ENCODE measurements at regions not wholly inside any gene's neighbourhood (a gene's known extent, or its start where the extent isn't known, plus 50 kb on each side); places are given as distances from the start of the nearest gene placed in this dataset.
A peak's percentile ranks its signal among the peaks of the same experiment; 100 is the strongest.

GRCh38 chr17:34703533-34703932, 124.2 kb downstream of the TMEM132E start:
- H3K4me1 ChIP-seq = no peaks in the 10 kb centered on the region
- H3K36me3 ChIP-seq = no peaks in the 10 kb centered on the region
- H3K9me3 ChIP-seq = no peaks in the 10 kb centered on the region
- TF ChIP-seq POLR2A (IDR thresholded peaks at IDR 0.05) (no peak), CTCF (IDR thresholded peaks at IDR 0.05) (no peak), EP300 (IDR thresholded peaks at IDR 0.05) (no peak)
- no peak overlapping the region for H3K27ac ChIP-seq
- no peak overlapping the region for H3K4me3 ChIP-seq
- 14 to 26% methylated on average over 3 of the region's 3 CpGs for WGBS, 2 donors
- H3K27me3 ChIP-seq = no peaks in the 10 kb centered on the region
- DNase-seq (ENCODE audit: low spot score in 2 of 2) = peak in 1 of 2 donors; percentile 31

- DNase-seq (ENCODE audit: low spot score in 2 of 2) = no peak
- no peaks in the 10 kb centered on the region for H3K4me1 ChIP-seq
- 29 to 37% methylated on average over 4 of the region's 4 CpGs for WGBS, 2 donors
- TF ChIP-seq POLR2A (IDR thresholded peaks at IDR 0.05) = no peak
- no peak for TF ChIP-seq EP300 (IDR thresholded peaks at IDR 0.05)
- no peak for TF ChIP-seq CTCF (IDR thresholded peaks at IDR 0.05)
- no peaks in the 10 kb centered on the region for H3K27me3 ChIP-seq
- H3K36me3 ChIP-seq = no peaks in the 10 kb centered on the region
- no peaks in the 10 kb centered on the region for H3K9me3 ChIP-seq
- H3K4me3 ChIP-seq = no peak overlapping the region
- H3K27ac ChIP-seq = no peak overlapping the region
Observed at GRCh38 chr17:34699181-34699580, 119.8 kb downstream of the TMEM132E start.

GRCh38 chr17:34692920-34693319, 113.5 kb downstream of the TMEM132E start:
- no peak overlapping the region for H3K4me3 ChIP-seq
- H3K27me3 ChIP-seq = no peaks in the 10 kb centered on the region
- no peak overlapping the region for H3K27ac ChIP-seq
- no peaks in the 10 kb centered on the region for H3K4me1 ChIP-seq
- H3K9me3 ChIP-seq = peaks cover 0 to 22% (median 4%) of the 10 kb centered on the region in 4 donors
- no peak for TF ChIP-seq CTCF (IDR thresholded peaks at IDR 0.05)
- TF ChIP-seq EP300 (IDR thresholded peaks at IDR 0.05) = no peak
- TF ChIP-seq POLR2A (IDR thresholded peaks at IDR 0.05) = no peak
- no peaks in the 10 kb centered on the region for H3K36me3 ChIP-seq
- no peak for DNase-seq (ENCODE audit: low spot score in 2 of 2)
- WGBS, 2 donors = 64 to 73% methylated on average over 1 of the region's 1 CpG

Data from tibial nerve (tissue), 4 donors.